ENCODE measurements at regions not wholly inside any gene's neighbourhood (a gene's known extent, or its start where the extent isn't known, plus 50 kb on each side); places are given as distances from the start of the nearest gene placed in this dataset.

DNA sequence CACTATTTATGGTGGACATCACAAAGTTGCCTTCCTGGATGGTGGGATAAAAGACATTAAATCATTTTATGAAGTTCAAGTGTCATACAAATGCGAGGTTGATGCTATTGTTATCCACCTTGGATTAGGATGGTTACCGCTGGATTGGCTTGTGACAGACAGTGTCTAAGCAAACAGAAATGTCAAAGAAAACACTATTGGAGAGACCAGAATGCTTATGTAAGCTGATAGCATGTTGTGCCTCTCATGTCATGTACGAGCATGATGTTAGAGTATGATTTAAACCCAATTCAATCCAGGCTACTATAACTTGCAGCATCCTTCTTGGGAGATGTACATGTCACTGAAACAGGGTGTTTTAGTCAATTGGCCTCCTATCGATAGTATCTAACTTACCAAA lies 178.8 kb upstream of the C9orf72 start:
- DNase-seq: no peak

- no peak for DNase-seq
Observed at GRCh38 chr9:27755846-27756245, 182.6 kb upstream of the C9orf72 start.

GRCh38 chr9:27756418-27756817 lies 183.1 kb upstream of the C9orf72 start:
- DNase-seq: no peak

DNA sequence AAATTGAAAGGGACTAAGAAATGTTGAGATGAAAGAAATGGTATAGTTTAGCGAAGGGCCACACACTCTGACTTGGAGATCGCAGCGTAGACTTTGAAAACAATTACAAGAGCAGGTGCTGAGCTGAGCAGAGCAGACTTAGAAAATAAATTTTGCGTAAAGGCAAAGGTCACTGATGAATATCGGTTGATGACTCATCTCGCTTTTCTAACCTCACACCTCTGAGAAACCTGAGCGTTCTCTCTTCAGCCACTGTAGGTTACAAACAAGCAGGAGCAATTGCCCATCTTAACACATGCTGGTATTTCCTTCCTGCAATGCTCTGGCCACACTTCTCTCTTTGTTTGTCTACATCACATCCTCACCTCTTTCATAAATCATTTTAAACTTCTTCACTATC lies 190.6 kb upstream of the C9orf72 start:
- DNase-seq: no peak

GRCh38 chr9:27765266-27766072 lies 192.2 kb upstream of the C9orf72 start:
- no peak for DNase-seq

- no peak for DNase-seq
Observed at GRCh38 chr9:27766073-27766835, 193.0 kb upstream of the C9orf72 start.

GRCh38 chr9:27768781-27769180 lies 195.5 kb upstream of the C9orf72 start:
- DNase-seq: no peak

DNA sequence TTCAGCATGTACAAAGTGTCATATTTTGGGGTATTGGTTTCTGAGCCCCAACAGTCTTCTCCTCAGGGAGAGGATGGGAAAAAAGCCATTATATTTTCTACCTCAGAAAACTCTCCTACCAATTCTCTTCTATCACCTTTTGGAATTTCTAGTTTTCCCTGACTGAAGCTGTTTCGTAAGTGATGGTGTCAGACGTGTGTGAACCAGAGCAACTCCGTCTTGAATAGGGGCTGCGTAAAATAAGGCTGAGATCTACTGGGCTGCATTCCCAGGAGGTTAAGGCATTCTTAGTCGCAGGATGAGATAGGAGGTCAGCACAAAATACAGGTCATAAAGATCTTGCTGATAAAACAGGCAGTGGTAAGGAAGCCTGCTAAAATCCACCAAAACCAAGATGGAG lies 197.3 kb upstream of the C9orf72 start:
- no peak for DNase-seq

DNA sequence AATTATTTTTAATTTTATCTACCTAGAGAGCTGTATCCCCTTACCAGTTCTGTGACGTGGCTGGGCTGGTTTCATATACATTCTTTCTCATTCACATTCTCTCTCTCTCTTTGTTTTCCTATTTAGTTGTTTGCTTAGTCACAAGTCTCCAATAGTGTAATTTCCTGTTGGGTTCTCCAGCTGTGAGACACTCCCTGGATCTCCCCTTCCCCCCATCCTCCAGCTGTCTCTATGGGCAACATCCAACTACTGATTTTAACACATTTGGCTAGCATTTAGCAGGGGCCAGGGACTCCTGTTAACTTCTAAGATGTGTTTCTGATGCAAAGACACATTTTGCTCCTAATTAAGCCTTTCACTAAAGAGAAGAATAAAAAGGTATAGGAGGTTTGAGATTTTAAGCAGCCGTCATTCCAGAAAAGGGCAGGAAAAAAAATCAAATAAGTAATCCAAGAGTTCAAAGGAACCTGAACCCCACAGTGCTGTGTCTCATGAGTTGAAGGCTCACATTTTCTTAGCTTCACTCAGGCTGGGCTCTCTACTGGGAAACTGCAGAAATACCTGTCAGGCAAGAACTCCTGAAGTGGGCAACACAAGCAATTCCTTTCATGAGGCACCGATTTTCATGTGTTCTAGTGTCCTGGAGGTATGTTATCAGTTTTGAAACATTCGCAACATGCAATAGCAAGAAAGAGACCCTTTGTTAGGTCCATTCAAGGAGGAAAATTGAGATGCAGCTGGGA lies 198.7 kb upstream of the C9orf72 start:
- DNase-seq: no peak

- DNase-seq: no peak
Observed at GRCh38 chr9:27784847-27785713, 211.8 kb upstream of the C9orf72 start.

DNA sequence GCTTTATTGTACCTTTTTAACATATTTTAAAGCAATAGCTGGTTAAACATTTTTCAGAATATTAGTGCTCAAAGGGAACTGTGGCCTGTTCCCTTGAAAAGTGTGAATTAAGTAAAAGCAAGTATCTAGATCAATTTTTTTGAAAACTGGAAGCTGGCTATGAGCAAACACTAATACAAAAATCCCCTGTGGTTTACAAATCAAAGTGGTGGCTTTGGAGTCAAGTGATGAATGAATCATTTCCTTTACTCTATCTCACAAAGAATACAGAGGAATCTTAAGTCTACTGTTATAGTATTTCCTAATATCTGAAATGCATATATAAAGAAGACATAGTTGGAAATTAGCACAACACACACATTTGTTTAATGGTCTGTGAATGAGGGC lies 212.4 kb upstream of the C9orf72 start:
- no peak for DNase-seq

DNA sequence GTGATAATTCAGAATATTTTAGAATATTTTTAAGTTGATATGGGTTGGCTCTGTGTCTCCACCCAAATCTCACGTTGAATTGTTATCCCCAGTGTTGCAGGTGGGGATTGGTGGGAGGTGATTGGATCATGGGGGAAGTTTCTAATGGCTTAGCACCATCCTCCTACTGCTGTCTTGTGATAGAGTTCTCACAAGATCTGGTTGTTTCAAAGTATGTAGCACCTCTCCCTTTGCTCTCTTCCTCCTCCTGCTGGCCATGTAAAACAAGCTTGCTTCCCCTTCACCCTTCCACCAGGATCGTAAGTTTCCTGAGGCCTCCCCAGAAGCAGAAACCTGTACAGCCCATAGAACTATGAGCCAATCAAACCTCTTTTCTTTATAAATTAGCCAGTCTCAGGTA lies 214.6 kb upstream of the C9orf72 start:
- no peak for DNase-seq

DNA sequence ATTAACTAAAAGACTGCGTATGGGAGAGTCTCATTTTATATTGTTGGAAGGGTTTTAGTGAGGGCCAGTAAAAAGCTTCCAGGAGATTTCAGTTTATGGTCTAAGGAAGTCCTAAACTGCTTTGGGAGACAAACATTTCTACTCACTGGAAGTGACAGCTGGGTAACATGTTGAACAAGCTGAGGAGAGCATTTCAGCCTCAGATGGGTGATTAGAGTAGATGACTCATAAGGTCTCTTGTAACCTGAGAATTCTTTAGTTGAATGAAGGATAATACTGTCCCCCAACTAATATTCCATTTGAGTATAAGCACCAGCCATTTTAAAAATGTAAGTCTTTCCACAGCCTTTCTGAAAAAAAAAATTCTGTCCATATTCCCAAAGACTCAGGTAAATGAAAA lies 218.0 kb upstream of the C9orf72 start:
- DNase-seq: no peak

- no peak for DNase-seq
Observed at GRCh38 chr9:27792971-27793689, 219.8 kb upstream of the C9orf72 start.

GRCh38 chr9:27799326-27799725 lies 226.0 kb upstream of the C9orf72 start:
- no peak for DNase-seq

GRCh38 chr9:27800159-27800558 lies 226.9 kb upstream of the C9orf72 start:
- DNase-seq: no peak

- DNase-seq: no peak
Observed at GRCh38 chr9:27800692-27801370, 227.6 kb upstream of the C9orf72 start.

DNA sequence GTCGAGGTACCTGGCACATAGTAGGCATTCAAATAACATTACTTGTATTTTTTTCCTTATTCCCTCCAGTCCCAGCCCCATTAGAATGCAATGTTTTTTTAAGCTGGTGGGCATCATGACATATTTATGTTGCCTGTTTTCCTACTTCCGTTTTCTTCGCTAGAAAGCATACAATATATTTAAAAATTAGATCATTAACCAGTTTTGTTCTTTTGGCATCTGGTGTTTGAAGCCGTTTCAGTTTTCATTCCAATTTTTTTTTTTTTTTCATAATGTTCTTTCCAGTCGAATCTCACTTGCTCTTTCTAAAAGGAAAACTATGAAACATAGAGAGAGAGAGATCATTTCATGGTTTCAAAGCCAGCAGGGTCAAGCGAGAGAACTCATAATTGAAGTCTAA lies 228.3 kb upstream of the C9orf72 start:
- no peak for DNase-seq

DNA sequence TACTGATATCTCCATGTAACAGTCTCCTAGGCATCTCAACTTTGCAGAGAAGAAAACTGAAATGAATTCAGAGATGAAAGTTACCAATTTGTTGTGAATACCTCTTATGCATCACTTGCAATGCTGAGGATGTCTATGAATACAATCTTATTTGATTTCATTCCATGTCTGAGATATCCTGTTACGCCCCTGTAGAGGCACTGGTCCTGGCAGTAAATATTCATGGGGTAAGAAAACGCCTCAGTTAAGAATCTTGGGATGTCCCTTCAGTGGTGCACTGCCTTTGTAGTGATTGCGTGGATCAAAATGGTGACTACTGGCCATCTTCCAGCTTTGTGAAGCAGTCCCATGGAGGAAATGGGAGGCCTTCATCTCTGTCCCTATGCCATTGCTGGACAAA lies 229.1 kb upstream of the C9orf72 start:
- no peak for DNase-seq

- no peak for DNase-seq
Observed at GRCh38 chr9:27808864-27809263, 235.6 kb upstream of the C9orf72 start.

DNA sequence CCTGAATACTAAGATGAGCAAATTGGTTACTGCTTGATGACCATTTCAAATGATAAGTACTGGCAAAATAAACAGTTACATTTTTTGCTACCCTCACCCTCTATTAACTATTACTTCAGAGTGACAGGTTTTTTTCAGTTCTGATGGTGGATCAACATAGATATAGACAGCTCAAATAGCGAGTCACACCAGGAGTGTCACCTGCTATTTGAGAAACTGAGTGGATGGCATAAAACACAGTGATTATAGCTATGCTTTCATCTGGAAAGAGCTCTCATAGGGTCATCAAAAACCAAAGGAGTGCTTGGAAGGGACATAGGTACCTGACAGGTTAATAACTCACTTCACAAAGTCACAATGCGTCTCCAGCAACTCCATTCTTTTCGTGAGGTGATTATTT lies 244.5 kb upstream of the C9orf72 start:
- no peak for DNase-seq

Measured in bone marrow (tissue), 2 donors.